SK-N-MC (cell line): ENCODE measurements at regions not wholly inside any gene's neighbourhood (a gene's known extent, or its start where the extent isn't known, plus 50 kb on each side); places are given as distances from the start of the nearest gene placed in this dataset.

Experiments used
- FOXP2 ChIP-seq: optimal IDR thresholded peaks from 2 replicates; pipeline ENCODE3; 2011; ENCODE audit warnings: mild to moderate bottlenecking, moderate library complexity; ENCODE audit not compliant: insufficient read depth; ENCODE audit errors: extremely low read length, control extremely low read depth
- POLR2AphosphoS5 ChIP-seq: IDR thresholded peaks from 2 replicates; pipeline ENCODE4 v1.6.1; 2012; ENCODE audit warnings: mild to moderate bottlenecking, low read depth, low read length, borderline replicate concordance

DNA sequence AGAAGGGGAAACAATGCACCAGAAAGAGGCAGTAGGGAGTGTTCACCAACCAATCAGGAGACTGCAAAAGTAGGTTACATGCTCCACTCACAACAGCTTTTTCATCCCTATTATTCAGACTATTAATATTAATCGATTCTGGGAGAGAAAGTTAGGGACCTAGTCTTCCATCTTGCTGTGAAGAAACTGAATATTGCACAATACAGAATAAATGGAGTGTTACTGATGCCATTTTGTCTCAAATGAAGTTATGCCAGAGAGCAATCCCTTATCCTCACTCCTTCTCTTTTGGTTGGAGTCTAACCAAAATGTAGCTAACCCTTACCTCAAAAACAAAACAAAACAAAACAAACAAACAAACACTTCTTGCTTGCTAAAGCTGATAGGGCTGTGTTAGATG lies 1120.9 kb upstream of the GYPC start:
- no peak for TF ChIP-seq POLR2AphosphoS5
- TF ChIP-seq FOXP2 = no peak
